GM19438 (cell line): ENCODE measurements at regions not wholly inside any gene's neighbourhood (a gene's known extent, or its start where the extent isn't known, plus 50 kb on each side); places are given as distances from the start of the nearest gene placed in this dataset.

Source experiments
- ATAC-seq: cut with Tn5 transposase; IDR thresholded peaks from one replicate; pipeline ENCODE4 v1.9.1; 2021; ENCODE audit warnings: low read depth; ENCODE audit not compliant: unreplicated experiment

- ATAC-seq: no peak
Observed at GRCh38 chr6:94130478-94130877, 711.1 kb upstream of the EPHA7 start.

- ATAC-seq: no peak
Observed at GRCh38 chr6:94129926-94130325, 710.6 kb upstream of the EPHA7 start.

GRCh38 chr6:94127716-94128115 is 708.4 kb upstream of the EPHA7 start:
- ATAC-seq: no peak

GRCh38 chr6:94124333-94124732 is 705.0 kb upstream of the EPHA7 start:
- ATAC-seq: no peak

- ATAC-seq: no peak
Observed at GRCh38 chr6:94121094-94121493, 701.7 kb upstream of the EPHA7 start.

GRCh38 chr6:94099072-94099471 is 679.7 kb upstream of the EPHA7 start:
- ATAC-seq: no peak

- ATAC-seq: no peak
Observed at GRCh38 chr6:94095961-94096360, 676.6 kb upstream of the EPHA7 start.

- ATAC-seq: no peak
Observed at GRCh38 chr6:94089941-94090340, 670.6 kb upstream of the EPHA7 start.

GRCh38 chr6:94088870-94089269 is 669.5 kb upstream of the EPHA7 start:
- ATAC-seq: no peak

- no peak for ATAC-seq
Observed at GRCh38 chr6:94074764-94075163, 655.4 kb upstream of the EPHA7 start.

GRCh38 chr6:94071835-94072234 is 652.5 kb upstream of the EPHA7 start:
- no peak for ATAC-seq

- ATAC-seq: no peak
Observed at GRCh38 chr6:94065707-94066337, 646.5 kb upstream of the EPHA7 start.

GRCh38 chr6:94052749-94053148 is 633.4 kb upstream of the EPHA7 start:
- no peak for ATAC-seq

GRCh38 chr6:94050515-94050914 is 631.2 kb upstream of the EPHA7 start:
- no peak for ATAC-seq

- no peak for ATAC-seq
Observed at GRCh38 chr6:94049001-94049400, 629.6 kb upstream of the EPHA7 start.

GRCh38 chr6:94045099-94045829 is 625.9 kb upstream of the EPHA7 start:
- ATAC-seq: no peak

GRCh38 chr6:94041945-94042709 is 622.8 kb upstream of the EPHA7 start:
- ATAC-seq: no peak

GRCh38 chr6:94036024-94036423 is 616.7 kb upstream of the EPHA7 start:
- ATAC-seq: no peak

GRCh38 chr6:94027374-94027773 is 608.0 kb upstream of the EPHA7 start:
- ATAC-seq: no peak

GRCh38 chr6:94026575-94026974 is 607.2 kb upstream of the EPHA7 start:
- ATAC-seq: no peak

- no peak for ATAC-seq
Observed at GRCh38 chr6:94005835-94006234, 586.5 kb upstream of the EPHA7 start.

GRCh38 chr6:93992976-93993375 is 573.6 kb upstream of the EPHA7 start:
- no peak for ATAC-seq
